Astrocyte of the cerebellum (primary cell): ENCODE measurements at regions not wholly inside any gene's neighbourhood (a gene's known extent, or its start where the extent isn't known, plus 50 kb on each side); places are given as distances from the start of the nearest gene placed in this dataset.
A peak's percentile ranks its signal among the peaks of the same experiment; 100 is the strongest.

Experiments used
- DNase-seq: peaks from one replicate; pipeline ENCODE4 v3.0.0-alpha.2; 2011; ENCODE audit warnings: low read depth
- H3K4me3 ChIP-seq: 2 replicates; pipeline ENCODE4 v1.5.1; 2011; ENCODE audit warnings: mild to moderate bottlenecking, low read depth, low read length, moderate library complexity
- CTCF ChIP-seq: IDR thresholded peaks from 2 replicates; pipeline ENCODE4 v1.5.1; 2012; ENCODE audit warnings: low read length, low read depth, moderate library complexity, mild to moderate bottlenecking; ENCODE audit errors: missing control alignments
- in situ Hi-C: cut with HindIII; loops from 2 replicates; pipeline ENCODE4 v1.10.0; 2017; ENCODE audit warnings: low sequenced_read_pairs

- no peak for DNase-seq
- no peak overlapping the region for H3K4me3 ChIP-seq
- no peak for TF ChIP-seq CTCF
- in situ Hi-C loops, result no loop called here
Measured at GRCh38 chr6:17015551-17016381, 86.1 kb upstream of the STMND1 start.

GRCh38 chr6:17015144-17015543 lies 86.7 kb upstream of the STMND1 start:
- no peak overlapping the region for H3K4me3 ChIP-seq
- no peak for TF ChIP-seq CTCF
- DNase-seq, result peak; percentile 84
- in situ Hi-C loops, result no loop called here

DNA sequence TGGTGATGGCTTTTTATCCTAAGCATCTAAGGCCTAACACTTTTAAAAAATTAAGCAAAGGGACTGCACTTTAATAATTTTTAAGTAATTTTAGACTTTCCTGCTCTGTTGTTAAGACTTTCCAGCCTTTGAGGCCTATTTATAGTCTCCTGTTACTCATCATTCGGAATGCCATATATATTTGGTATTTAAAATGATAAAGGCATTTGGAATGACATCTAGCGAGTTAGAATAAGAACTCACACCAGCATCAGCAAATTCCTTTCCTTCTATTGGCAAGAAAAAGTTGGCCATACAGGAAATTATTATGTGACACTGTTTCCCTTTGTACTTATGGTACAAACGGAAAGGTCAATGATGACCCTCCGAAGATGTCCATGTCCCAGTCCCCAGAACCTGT lies 88.1 kb upstream of the STMND1 start:
- DNase-seq, result peak; percentile 45
- in situ Hi-C loops, result no loop called here
- no peak overlapping the region for H3K4me3 ChIP-seq
- TF ChIP-seq CTCF, result no peak

DNA sequence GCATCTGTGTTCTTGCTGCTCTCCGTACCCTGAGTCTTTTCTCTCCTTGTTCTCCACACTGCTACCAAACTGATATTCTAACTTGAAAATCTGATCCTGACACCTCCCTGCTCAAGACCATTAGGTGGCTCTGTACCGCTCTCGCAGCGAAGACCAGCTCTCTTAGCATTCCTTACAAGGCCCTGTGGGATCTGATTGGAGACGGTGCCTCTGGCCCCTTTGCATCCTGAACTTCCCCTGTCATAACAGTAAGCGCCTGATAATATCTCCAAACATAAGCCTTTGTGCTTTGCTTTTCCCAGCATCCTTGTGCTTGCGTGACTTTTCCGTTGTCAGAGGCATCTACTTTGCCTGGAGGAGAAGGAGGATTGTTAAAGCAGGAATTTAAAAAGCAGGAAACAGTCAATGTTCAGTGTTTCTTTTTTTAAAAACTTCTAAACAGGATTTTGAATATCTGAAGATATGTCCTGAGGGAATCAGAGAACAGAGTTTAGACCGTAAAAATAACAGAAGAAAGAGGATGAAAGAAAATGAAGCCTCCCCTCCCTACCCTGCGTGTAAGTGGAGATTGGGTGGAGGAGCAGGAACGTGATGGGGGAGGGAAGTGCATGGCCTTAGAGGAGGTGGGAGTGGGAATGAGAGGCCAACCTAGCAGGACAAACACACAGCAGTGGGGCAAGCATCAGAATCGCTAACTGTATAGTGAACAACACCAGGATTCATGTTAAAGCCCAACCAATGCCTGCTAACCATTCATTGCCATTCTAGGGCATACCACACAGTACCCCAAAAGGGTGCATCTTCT lies 89.2 kb upstream of the STMND1 start:
- in situ Hi-C loops, result no loop called here
- no peak for TF ChIP-seq CTCF
- no peak overlapping the region for H3K4me3 ChIP-seq
- DNase-seq, result no peak

- in situ Hi-C loops, result no loop called here
- H3K4me3 ChIP-seq, result no peak overlapping the region
- no peak for TF ChIP-seq CTCF
- no peak for DNase-seq
Measured at GRCh38 chr6:17011985-17012384, 89.9 kb upstream of the STMND1 start.

- no peak for DNase-seq
- H3K4me3 ChIP-seq, result no peak overlapping the region
- in situ Hi-C loops, result no loop called here
- no peak for TF ChIP-seq CTCF
Measured at GRCh38 chr6:17007749-17008148, 94.1 kb upstream of the STMND1 start.
